Smooth muscle cell (in vitro differentiated cells): ENCODE measurements at regions not wholly inside any gene's neighbourhood (a gene's known extent, or its start where the extent isn't known, plus 50 kb on each side); places are given as distances from the start of the nearest gene placed in this dataset.
A peak's percentile ranks its signal among the peaks of the same experiment; 100 is the strongest.
"Not testable (repeated sequence)": the region's sequence is repeated elsewhere in the genome, so short reads cannot be mapped to it uniquely, and the experiment has no call there.

ENCODE experiments used
- DNase-seq: peaks from one replicate; lab custom pipeline; 2025; ENCODE audit not compliant: unreplicated experiment; lab: John Stamatoyannopoulos, UW
- H2AFZ ChIP-seq: fragments of 200-600 bp; sonication (generic); 2 replicates; pipeline ENCODE4 v1.6.0; 2016; ENCODE audit warnings: antibody characterized with exemption, low read depth, mild to moderate bottlenecking
- H3F3A ChIP-seq: fragments of 200-600 bp; sonication (generic); 2 replicates; pipeline ENCODE4 v1.6.0; 2017; ENCODE audit warnings: antibody characterized with exemption, low read depth
- H3K27ac ChIP-seq: fragments of 200-600 bp; sonication (generic); 2 replicates; pipeline ENCODE4 v1.5.1; 2016; ENCODE audit warnings: low read depth, mild to moderate bottlenecking
- H3K27me3 ChIP-seq: fragments of 200-600 bp; sonication (generic); 2 replicates; pipeline ENCODE4 v1.6.1; 2016; ENCODE audit warnings: low read depth, mild to moderate bottlenecking
- H3K36me3 ChIP-seq: fragments of 200-600 bp; sonication (generic); 2 replicates; pipeline ENCODE4 v1.5.1; 2016; ENCODE audit warnings: low read depth
- H3K4me1 ChIP-seq: fragments of 200-600 bp; sonication (generic); 2 replicates; pipeline ENCODE4 v1.5.1; 2016; ENCODE audit warnings: low read depth
- H3K4me2 ChIP-seq: fragments of 200-600 bp; sonication (generic); 2 replicates; pipeline ENCODE4 v1.6.0; 2016; ENCODE audit warnings: mild to moderate bottlenecking
- H3K4me3 ChIP-seq: fragments of 200-600 bp; sonication (generic); 2 replicates; pipeline ENCODE4 v1.5.1; 2016; ENCODE audit warnings: mild to moderate bottlenecking
- H3K79me2 ChIP-seq: fragments of 200-600 bp; sonication (generic); 2 replicates; pipeline ENCODE4 v1.6.0; 2016; ENCODE audit warnings: low read depth, mild to moderate bottlenecking
- H3K9ac ChIP-seq: fragments of 200-600 bp; sonication (generic); 2 replicates; pipeline ENCODE4 v1.6.0; 2016; ENCODE audit warnings: low read depth
- H3K9me3 ChIP-seq: fragments of 200-600 bp; sonication (generic); replicated peaks from 2 replicates; pipeline ENCODE4 v1.5.1; 2016; ENCODE audit warnings: low read depth
- H4K20me1 ChIP-seq: fragments of 200-600 bp; sonication (generic); 2 replicates; pipeline ENCODE4 v1.6.0; 2016; ENCODE audit warnings: low read depth
- WGBS: methylation state at CpG from one replicate; pipeline ENCODE4 v1.1.7; 2016; ENCODE audit warnings: low lambda C conversion rate; 5-methylcytosine and 5-hydroxymethylcytosine counted together
- TF ChIP-seq, protein P1 (sequence below): fragments of 200-600 bp; sonication (generic); IDR thresholded peaks from 2 replicates; pipeline ENCODE4 v1.5.1; 2017; ENCODE audit warnings: borderline replicate concordance, mild to moderate bottlenecking, antibody characterized with exemption; ENCODE audit not compliant: insufficient read depth, poor library complexity, severe bottlenecking

DNA sequence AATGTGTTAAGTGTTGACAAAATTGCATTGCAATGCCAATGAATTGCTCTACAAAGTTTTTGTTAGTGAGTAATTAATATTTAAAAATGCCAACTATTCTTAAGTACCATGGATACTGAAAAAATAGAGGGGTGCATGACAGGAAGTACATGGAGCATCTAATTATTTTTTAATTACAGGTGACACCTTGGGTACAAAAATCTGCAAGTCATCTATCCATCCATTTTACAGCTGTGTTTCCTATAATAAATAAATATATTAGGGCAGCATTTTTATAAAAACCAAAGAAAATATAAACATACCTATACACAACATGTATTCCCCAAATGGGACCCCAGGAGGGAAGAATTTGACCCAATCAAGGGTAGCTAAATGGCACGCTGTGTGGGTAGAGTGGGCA is 304.6 kb downstream of the XPNPEP1 start:
- H3K4me3 ChIP-seq, result no peak overlapping the region
- 91% methylated on average over 1 of the region's 1 CpG for WGBS
- H3K9ac ChIP-seq, result no peak overlapping the region
- no peak for DNase-seq
- H3K36me3 ChIP-seq, result no peaks in the 10 kb centered on the region
- no peak overlapping the region for H2AFZ ChIP-seq
- H3F3A ChIP-seq, result no peaks in the 10 kb centered on the region
- no peaks in the 10 kb centered on the region for H3K27me3 ChIP-seq
- H3K4me1 ChIP-seq, result no peaks in the 10 kb centered on the region
- H3K4me2 ChIP-seq, result no peak overlapping the region
- TF ChIP-seq, protein P1, sequence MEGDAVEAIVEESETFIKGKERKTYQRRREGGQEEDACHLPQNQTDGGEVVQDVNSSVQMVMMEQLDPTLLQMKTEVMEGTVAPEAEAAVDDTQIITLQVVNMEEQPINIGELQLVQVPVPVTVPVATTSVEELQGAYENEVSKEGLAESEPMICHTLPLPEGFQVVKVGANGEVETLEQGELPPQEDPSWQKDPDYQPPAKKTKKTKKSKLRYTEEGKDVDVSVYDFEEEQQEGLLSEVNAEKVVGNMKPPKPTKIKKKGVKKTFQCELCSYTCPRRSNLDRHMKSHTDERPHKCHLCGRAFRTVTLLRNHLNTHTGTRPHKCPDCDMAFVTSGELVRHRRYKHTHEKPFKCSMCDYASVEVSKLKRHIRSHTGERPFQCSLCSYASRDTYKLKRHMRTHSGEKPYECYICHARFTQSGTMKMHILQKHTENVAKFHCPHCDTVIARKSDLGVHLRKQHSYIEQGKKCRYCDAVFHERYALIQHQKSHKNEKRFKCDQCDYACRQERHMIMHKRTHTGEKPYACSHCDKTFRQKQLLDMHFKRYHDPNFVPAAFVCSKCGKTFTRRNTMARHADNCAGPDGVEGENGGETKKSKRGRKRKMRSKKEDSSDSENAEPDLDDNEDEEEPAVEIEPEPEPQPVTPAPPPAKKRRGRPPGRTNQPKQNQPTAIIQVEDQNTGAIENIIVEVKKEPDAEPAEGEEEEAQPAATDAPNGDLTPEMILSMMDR, result no peak
- no peaks in the 10 kb centered on the region for H3K9me3 ChIP-seq
- no peaks in the 10 kb centered on the region for H3K79me2 ChIP-seq
- H4K20me1 ChIP-seq, result no peaks in the 10 kb centered on the region
- H3K27ac ChIP-seq, result no peak overlapping the region

DNA sequence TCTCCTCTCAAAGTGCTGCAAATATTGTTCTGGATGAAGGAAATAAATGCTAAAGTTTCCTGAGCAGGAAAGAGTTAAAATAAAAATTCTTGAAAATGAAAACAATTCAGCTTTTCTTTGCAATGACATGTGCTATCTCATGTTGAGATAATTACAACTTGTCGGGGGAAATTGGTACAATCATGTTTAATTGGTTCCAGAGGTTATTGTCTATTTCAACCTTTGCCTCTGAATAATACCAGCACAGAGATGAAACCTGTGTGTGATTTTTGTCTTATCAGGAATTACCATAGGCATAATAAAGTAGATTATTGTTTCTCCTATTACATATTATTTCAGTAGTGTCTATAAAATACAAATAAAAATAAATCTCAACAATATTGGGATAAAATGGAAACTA is 305.0 kb downstream of the XPNPEP1 start:
- no peak for DNase-seq

DNA sequence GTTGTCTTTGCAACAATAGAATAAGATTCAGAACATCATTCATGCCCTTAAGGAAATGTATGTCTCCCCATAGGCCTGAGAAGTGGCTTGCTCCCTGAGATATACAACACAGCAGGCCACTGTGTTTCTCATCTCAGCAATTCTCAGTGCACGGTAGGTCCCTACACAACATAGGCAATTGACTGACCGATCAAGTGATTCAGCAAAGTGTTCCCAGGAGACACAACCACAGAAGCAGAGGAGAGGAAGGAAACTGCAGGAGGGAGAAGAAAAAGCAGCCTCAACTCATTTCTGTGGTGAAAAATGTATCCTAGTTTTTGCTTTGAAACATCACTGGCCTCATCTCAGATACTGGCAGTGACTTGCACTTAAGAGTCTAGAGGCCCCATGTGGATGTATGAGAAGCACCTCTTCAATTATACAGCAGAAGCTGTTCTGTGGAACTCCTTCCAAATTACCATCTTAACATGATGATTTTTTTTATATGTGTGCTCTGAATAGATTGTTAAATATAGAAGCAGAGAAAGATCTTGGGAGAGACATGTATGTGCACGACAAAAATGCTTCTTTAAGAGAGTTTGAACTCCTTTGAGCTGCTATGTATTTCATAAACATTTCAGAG is 306.8 kb downstream of the XPNPEP1 start:
- H3K9ac ChIP-seq, result no peak overlapping the region
- H3K9me3 ChIP-seq, result no peaks in the 10 kb centered on the region
- H3F3A ChIP-seq, result no peaks in the 10 kb centered on the region
- H3K36me3 ChIP-seq, result no peaks in the 10 kb centered on the region
- H3K79me2 ChIP-seq, result no peaks in the 10 kb centered on the region
- no peaks in the 10 kb centered on the region for H3K27me3 ChIP-seq
- TF ChIP-seq, protein P1, result no peak
- H4K20me1 ChIP-seq, result no peaks in the 10 kb centered on the region
- DNase-seq, result no peak
- no peak overlapping the region for H2AFZ ChIP-seq
- no peak overlapping the region for H3K27ac ChIP-seq
- H3K4me1 ChIP-seq, result no peaks in the 10 kb centered on the region
- no peak overlapping the region for H3K4me3 ChIP-seq
- H3K4me2 ChIP-seq, result no peak overlapping the region
- 84% methylated on average over 3 of the region's 3 CpGs for WGBS

More for the DNA sequence above, 305.0 kb downstream of the XPNPEP1 start:
- Histone ChIP-seq H3K9me3 (no peaks in the 10 kb centered on the region), H3K27me3 (no peaks in the 10 kb centered on the region), H3F3A (no peaks in the 10 kb centered on the region), H3K27ac (no peak overlapping the region), H4K20me1 (no peaks in the 10 kb centered on the region), H3K4me2 (no peak overlapping the region), H2AFZ (no peak overlapping the region), H3K79me2 (no peaks in the 10 kb centered on the region), H3K36me3 (no peaks in the 10 kb centered on the region), H3K9ac (no peak overlapping the region), H3K4me1 (no peaks in the 10 kb centered on the region), H3K4me3 (no peak overlapping the region)
- WGBS, result 0% methylated on average over 1 of the region's 1 CpG
- TF ChIP-seq, protein P1, result no peak

DNA sequence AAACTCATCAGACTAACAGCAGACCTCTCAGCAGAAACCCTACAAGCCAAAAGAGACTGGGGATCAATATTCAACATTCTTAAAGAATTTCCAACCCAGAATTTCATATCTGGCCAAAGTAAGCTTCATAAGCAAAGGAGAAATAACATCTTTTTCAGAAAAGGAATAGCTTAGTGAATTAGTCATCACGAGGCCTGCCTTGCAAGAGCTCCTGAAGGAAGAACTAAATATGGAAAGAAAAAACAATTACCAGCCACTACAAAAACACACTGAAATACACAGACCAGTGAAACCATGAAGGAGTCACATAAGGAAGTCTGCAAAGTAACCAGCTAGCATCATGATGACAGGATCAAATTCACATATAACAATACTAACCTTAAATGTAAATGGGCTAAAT is 328.0 kb downstream of the XPNPEP1 start:
- H3K4me1 ChIP-seq, H3K4me3 ChIP-seq, H2AFZ ChIP-seq, H4K20me1 ChIP-seq, H3K4me2 ChIP-seq, DNase-seq, H3K9ac ChIP-seq, H3K9me3 ChIP-seq, H3K79me2 ChIP-seq, H3K36me3 ChIP-seq, H3K27me3 ChIP-seq, H3F3A ChIP-seq: not testable (repeated sequence)
- peak overlapping the region; percentile 70 for H3K27ac ChIP-seq
- WGBS, result 33% methylated on average over 1 of the region's 1 CpG
